ENCODE measurements at regions not wholly inside any gene's neighbourhood (a gene's known extent, or its start where the extent isn't known, plus 50 kb on each side); places are given as distances from the start of the nearest gene placed in this dataset.

DNA sequence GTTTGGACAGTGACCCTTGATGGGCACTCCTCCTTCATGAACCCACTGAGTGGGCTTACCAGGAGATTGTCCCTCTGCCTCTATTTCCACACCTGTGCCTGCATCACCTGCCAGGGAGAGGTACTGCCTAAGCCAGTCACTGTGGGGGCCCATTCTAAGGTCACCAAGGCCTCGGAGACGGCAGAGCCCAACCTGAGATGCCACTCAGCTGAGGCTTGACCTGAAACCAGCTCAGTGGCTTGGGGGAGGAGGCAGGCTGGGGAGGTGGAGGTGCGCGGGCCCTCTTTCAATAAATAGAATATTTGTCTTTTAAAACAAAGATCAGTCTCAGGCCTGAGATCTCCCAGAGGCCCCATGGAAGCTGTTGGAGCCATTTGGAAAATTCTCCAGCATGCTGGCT is 84.5 kb downstream of the DHCR7 start:
- no peak for DNase-seq (ENCODE audit: low spot score in 2 of 2)
- no peaks in the 10 kb centered on the region for H3K4me1 ChIP-seq

GRCh38 chr11:71358963-71359567 is 89.1 kb downstream of the DHCR7 start:
- no peak for DNase-seq (ENCODE audit: low spot score in 2 of 2)
- H3K27ac ChIP-seq, result no peak overlapping the region
- no peaks in the 10 kb centered on the region for H3K27me3 ChIP-seq
- intact Hi-C loops (cut with DNase I), result no loop called here
- H3K4me3 ChIP-seq, result no peak overlapping the region
- no peaks in the 10 kb centered on the region for H3K4me1 ChIP-seq
- no peak for TF ChIP-seq CTCF (IDR thresholded peaks at IDR 0.05)
- H3K36me3 ChIP-seq, result no peaks in the 10 kb centered on the region
- H3K9me3 ChIP-seq, result no peaks in the 10 kb centered on the region

More for the DNA sequence above, 84.5 kb downstream of the DHCR7 start:
- TF ChIP-seq CTCF (IDR thresholded peaks at IDR 0.05), result no peak
- Histone ChIP-seq H3K36me3 (no peaks in the 10 kb centered on the region), H3K9me3 (no peaks in the 10 kb centered on the region), H3K4me3 (no peak overlapping the region), H3K27ac (no peak overlapping the region), H3K27me3 (no peaks in the 10 kb centered on the region)
- intact Hi-C loops (cut with DNase I), result no loop called here

DNA sequence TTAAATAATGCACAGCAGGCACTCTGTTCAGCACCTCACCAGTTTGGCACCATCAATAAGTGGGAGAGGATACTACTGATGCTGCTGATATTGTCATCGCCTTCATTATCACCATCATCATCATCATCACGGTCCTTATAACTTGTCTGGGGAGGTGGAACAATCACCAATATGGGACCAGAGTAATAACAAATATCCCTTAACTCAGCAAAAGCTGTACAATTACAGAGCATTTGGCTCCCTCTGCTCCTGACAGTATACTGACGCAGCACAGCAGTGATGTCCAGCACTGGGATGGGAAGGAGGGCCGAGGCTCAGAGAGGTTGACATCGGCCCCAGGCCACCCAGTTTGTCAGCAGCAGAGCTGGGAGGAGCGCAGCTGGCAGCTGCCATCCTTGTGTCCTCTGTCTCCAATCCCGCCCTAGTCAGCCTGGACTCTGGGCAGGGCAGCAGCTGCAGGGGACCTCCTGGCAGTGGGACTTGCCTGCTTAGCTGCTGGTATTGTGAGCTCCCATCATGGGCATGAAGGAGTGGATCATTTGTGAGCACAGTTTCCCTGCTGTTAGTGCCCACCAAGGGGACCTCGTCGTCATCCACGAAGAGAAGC is 90.0 kb downstream of the DHCR7 start:
- no peak for DNase-seq (ENCODE audit: low spot score in 2 of 2)
- no peaks in the 10 kb centered on the region for H3K9me3 ChIP-seq
- H3K4me1 ChIP-seq, result no peaks in the 10 kb centered on the region
- intact Hi-C loops (cut with DNase I), result no loop called here
- TF ChIP-seq CTCF (IDR thresholded peaks at IDR 0.05), result no peak
- H3K27me3 ChIP-seq, result no peaks in the 10 kb centered on the region
- H3K27ac ChIP-seq, result no peak overlapping the region
- no peak overlapping the region for H3K4me3 ChIP-seq
- H3K36me3 ChIP-seq, result no peaks in the 10 kb centered on the region

- Histone ChIP-seq H3K27ac (no peak overlapping the region), H3K9me3 (no peaks in the 10 kb centered on the region), H3K36me3 (no peaks in the 10 kb centered on the region), H3K27me3 (no peaks in the 10 kb centered on the region), H3K4me3 (no peak overlapping the region), H3K4me1 (no peaks in the 10 kb centered on the region)
- DNase-seq (ENCODE audit: low spot score in 2 of 2), result no peak
- no peak for TF ChIP-seq CTCF (IDR thresholded peaks at IDR 0.05)
- intact Hi-C loops (cut with DNase I), result no loop called here
These were observed 90.8 kb downstream of the DHCR7 start for GRCh38 chr11:71357414-71357813.

DNA sequence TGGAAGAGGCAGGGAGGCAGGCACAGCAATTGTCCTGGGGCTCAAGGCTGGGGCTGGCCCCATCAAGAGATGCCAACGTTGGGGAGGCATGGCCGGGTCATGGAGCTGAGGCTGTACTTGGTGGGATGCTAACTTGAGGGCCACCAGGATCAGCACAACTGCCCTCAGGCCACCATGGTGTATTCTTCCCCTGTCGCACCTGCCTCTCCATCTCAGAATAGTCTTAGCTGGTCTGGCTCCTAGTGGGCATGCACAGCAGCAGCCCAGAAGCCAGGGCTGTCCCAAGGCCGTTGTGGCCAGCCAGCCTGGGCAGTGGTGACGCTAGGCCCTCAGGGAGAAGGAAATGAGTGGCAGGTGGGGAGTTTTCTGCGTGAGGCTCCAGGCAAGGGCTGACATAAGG is 91.3 kb downstream of the DHCR7 start:
- intact Hi-C loops (cut with DNase I), result no loop called here
- Histone ChIP-seq H3K4me3 (no peak overlapping the region), H3K4me1 (no peaks in the 10 kb centered on the region), H3K27ac (no peak overlapping the region), H3K9me3 (no peaks in the 10 kb centered on the region), H3K27me3 (no peaks in the 10 kb centered on the region), H3K36me3 (no peaks in the 10 kb centered on the region)
- no peak for DNase-seq (ENCODE audit: low spot score in 2 of 2)
- no peak for TF ChIP-seq CTCF (IDR thresholded peaks at IDR 0.05)

All from ascending aorta (tissue), 2 donors.